Left lung (tissue), 4 donors: ENCODE measurements at regions not wholly inside any gene's neighbourhood (a gene's known extent, or its start where the extent isn't known, plus 50 kb on each side); places are given as distances from the start of the nearest gene placed in this dataset.

ENCODE experiments used
- ATAC-seq: fragments of 200-7000 bp; cut with Tn5 transposase; one replicate; pipeline ENCODE4 v1.9.1; 2020; ENCODE audit warnings: moderate library complexity
- DNase-seq, 4 donors: peaks; one replicate each; pipeline ENCODE4 v3.0.0-alpha.2; 2013 to 2020
- H3K27ac ChIP-seq, 2 donors: fragments of 200-600 bp; sonication (generic) in 1 of 2; one replicate each; pipeline versions ENCODE4 v1.5.0 to v1.8.0; 2020 to 2021
- H3K27me3 ChIP-seq, 2 donors: fragments of 200-600 bp; sonication (generic) in 1 of 2; one replicate each; pipeline versions ENCODE4 v1.5.0 to v1.8.0; 2020 to 2021
- H3K36me3 ChIP-seq, 2 donors: fragments of 200-600 bp; sonication (generic) in 1 of 2; one replicate each; pipeline versions ENCODE4 v1.5.0 to v1.8.0; 2020 to 2021
- H3K4me1 ChIP-seq, 2 donors: fragments of 200-600 bp; one replicate each; pipeline ENCODE4 v1.8.0; 2021
- H3K4me3 ChIP-seq, 2 donors: fragments of 200-600 bp; sonication (generic) in 1 of 2; one replicate each; pipeline versions ENCODE4 v1.5.0 to v1.8.0; 2020 to 2021; ENCODE audit warnings: mild to moderate bottlenecking in 1 of 2
- H3K9me3 ChIP-seq, 2 donors: fragments of 200-600 bp; sonication (generic) in 1 of 2; one replicate each; pipeline versions ENCODE4 v1.5.0 to v1.8.0; 2020 to 2021
- intact Hi-C, 2 donors: fragments of 100-400 bp; cut with DNase I; formaldehyde crosslinking; loops; one replicate each; pipeline versions ENCODE4 v1.11.2 to v1.14.2; 2022
- TF ChIP-seq, protein P1 (sequence below), 2 donors: fragments of 200-600 bp; sonication (generic) in 1 of 2; IDR thresholded peaks; one replicate each; pipeline versions ENCODE4 v1.5.0 to v1.8.0; 2021; ENCODE audit warnings: antibody characterized with exemption in 2 of 2
- donor health status: DM: no; HTN: yes; CAD: no.
- donor health status: DM: no; HTN: no; CAD: no.

DNA sequence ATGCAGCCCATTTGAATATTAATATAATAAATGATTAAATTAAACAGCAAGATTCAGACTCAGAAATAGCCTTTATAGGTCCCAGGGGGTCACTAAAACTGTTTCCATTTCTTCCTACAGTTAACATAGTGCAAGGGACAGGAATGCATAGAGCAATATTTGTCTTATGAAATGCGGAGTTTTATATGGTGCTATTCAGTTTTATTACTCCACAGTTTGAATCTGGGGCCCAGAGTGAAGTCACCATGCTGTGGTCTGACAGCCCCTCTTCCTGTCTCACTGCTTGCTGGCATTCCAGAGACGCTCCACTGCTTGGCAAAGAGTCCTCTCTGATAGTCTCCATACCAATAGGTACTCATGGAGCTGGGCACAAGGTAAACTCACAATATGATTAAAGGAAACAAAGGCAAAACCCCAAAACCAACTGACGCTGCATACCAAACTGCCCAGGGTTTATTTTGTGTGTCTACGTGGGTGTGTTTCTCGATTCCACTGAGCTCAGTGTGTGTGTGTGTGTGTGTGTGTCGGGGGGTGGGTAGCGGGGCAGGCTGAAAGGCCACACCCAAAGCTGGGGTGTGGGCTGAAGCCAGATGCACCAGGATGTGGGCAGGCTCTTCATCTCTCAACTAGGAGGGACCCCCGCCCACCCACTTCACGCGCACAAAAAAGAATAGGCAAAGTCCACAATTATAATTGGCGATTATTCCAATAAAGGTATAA, 277.9 kb downstream of the TSHZ3 start:
- Histone ChIP-seq H3K4me3 (no peak overlapping the region), H3K27ac (no peak overlapping the region), H3K36me3 (no peaks in the 10 kb centered on the region), H3K9me3 (no peaks in the 10 kb centered on the region), H3K4me1 (no peaks in the 10 kb centered on the region), H3K27me3 (peaks cover 0 to 53% of the 10 kb centered on the region in 2 donors)
- DNase-seq (no peak), ATAC-seq (no peak)
- TF ChIP-seq, protein P1, sequence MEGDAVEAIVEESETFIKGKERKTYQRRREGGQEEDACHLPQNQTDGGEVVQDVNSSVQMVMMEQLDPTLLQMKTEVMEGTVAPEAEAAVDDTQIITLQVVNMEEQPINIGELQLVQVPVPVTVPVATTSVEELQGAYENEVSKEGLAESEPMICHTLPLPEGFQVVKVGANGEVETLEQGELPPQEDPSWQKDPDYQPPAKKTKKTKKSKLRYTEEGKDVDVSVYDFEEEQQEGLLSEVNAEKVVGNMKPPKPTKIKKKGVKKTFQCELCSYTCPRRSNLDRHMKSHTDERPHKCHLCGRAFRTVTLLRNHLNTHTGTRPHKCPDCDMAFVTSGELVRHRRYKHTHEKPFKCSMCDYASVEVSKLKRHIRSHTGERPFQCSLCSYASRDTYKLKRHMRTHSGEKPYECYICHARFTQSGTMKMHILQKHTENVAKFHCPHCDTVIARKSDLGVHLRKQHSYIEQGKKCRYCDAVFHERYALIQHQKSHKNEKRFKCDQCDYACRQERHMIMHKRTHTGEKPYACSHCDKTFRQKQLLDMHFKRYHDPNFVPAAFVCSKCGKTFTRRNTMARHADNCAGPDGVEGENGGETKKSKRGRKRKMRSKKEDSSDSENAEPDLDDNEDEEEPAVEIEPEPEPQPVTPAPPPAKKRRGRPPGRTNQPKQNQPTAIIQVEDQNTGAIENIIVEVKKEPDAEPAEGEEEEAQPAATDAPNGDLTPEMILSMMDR (IDR thresholded peaks at IDR 0.05) = no peak
- intact Hi-C loops = no loop called here

DNA sequence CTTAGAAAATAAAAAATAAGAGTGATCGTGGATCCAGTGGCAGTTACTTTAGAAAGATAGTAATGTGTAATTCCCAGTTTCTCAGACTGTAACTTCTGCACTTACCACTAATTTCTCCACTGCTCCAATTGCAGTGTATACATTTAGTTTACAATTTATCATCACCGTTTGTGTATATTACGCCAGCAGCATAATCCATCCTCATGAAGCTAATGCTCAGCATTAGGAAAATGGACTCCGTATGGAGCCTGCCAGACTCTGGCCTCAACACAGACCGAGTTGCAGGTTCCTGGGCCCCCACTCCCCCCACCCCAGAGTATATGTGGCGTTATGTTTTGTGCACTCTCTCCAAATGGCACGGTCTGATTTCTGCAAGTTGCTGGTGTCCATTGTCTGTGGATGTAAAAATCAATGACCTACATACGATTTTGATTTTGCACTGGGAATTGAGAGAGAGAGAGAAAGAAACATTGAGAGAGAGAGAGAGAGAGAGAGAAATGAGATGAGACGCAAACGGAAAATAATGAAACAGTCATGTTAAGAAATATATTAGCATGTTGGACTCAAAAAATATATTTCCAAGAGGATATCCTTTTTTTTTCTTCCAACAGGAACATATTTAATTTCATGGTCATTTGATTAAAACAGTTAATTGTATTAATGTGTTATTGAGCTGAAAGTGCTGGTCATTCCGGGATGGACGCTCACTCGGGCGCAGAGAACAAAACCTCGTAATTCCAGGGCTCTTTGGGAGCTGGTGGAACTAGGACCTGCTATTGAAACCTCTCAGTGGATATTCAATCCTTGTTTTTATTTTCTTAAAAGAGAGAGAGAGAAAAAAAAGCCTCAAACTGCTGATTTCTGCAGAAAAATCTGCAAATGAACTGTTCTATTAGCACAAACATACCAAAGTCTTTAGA, 278.8 kb downstream of the TSHZ3 start:
- intact Hi-C loops = no loop called here
- DNase-seq (peak in 1 of 4 donors; percentile 19), ATAC-seq (no peak)
- no peaks in the 10 kb centered on the region for H3K4me1 ChIP-seq
- no peaks in the 10 kb centered on the region for H3K36me3 ChIP-seq
- TF ChIP-seq, protein P1 (IDR thresholded peaks at IDR 0.05) = no peak
- H3K4me3 ChIP-seq = no peak overlapping the region
- H3K9me3 ChIP-seq = no peaks in the 10 kb centered on the region
- H3K27ac ChIP-seq = no peak overlapping the region
- peaks cover 0 to 44% of the 10 kb centered on the region in 2 donors for H3K27me3 ChIP-seq

DNA sequence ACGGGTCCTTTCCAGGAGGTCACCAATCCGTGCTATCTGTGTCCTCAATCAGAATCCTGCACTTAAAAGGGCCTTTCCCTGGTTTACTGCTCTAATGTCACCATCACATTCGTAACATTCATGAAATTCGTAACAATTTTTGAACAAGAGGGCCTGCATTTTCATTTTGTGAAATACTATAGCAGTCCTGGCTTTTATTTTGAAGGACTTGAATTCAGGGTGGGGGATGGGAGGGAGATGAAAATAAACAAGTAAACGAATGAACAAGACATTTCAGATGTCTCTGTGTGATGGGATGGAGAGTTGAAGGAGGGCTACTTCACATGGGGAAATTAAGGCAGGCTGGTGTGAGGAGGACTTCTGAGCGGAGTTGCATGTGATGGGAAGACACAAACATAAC, 281.0 kb downstream of the TSHZ3 start:
- H3K4me3 ChIP-seq = no peak overlapping the region
- no peak for DNase-seq
- H3K9me3 ChIP-seq = no peaks in the 10 kb centered on the region
- H3K4me1 ChIP-seq = no peaks in the 10 kb centered on the region
- H3K36me3 ChIP-seq = no peaks in the 10 kb centered on the region
- TF ChIP-seq, protein P1 (IDR thresholded peaks at IDR 0.05) = no peak
- H3K27me3 ChIP-seq = peaks cover 0 to 27% of the 10 kb centered on the region in 2 donors
- H3K27ac ChIP-seq = no peak overlapping the region
- ATAC-seq = no peak
- intact Hi-C loops = no loop called here

DNA sequence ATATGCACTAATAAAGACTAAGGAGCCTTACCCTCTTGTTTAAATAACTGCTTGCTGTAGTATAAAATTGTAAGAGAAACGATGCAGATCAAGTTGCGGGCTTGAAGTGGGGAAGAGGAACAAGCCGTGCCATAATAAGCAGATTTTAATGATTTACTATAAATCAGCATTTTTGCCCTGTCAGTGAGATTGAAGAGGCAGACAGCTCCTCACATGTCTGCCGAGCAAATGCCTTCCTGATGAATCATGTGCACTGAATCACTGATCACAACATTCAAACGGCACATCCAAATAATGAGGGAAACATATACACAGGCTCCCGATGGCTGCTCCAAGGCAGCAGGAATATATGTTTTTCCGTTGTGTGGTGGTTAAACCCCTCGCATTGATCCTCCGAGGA, 282.9 kb downstream of the TSHZ3 start:
- Histone ChIP-seq H3K9me3 (no peaks in the 10 kb centered on the region), H3K27me3 (peaks cover 0 to 17% of the 10 kb centered on the region in 2 donors), H3K27ac (no peak overlapping the region), H3K4me3 (no peak overlapping the region), H3K36me3 (no peaks in the 10 kb centered on the region), H3K4me1 (no peaks in the 10 kb centered on the region)
- TF ChIP-seq, protein P1 (IDR thresholded peaks at IDR 0.05) = no peak
- ATAC-seq (no peak), DNase-seq (no peak)
- intact Hi-C loops = no loop called here

DNA sequence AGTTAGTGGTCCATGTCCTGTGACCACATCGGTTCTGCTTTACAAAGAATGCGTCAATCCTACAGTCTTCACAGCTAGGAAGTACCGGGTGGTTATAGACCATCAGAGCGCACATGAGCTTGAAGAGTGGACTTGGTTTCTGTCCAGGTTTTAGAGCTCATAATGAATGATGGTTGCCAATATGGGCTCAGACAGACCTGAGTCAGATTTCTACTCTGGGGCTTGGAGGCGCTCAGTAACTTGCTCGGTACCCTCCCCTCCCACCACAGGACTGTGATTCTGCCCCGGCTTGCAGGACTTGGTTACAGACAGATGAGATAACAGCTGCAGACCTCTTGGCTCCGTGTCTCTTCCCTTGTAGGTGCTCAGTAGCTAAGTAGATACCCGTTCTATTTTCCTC, 284.7 kb downstream of the TSHZ3 start:
- Histone ChIP-seq H3K27me3 (peaks cover 0 to 14% of the 10 kb centered on the region in 2 donors), H3K9me3 (peaks cover 0 to 4% of the 10 kb centered on the region in 2 donors), H3K36me3 (no peaks in the 10 kb centered on the region), H3K4me3 (no peak overlapping the region), H3K27ac (no peak overlapping the region), H3K4me1 (no peaks in the 10 kb centered on the region)
- TF ChIP-seq, protein P1 (IDR thresholded peaks at IDR 0.05) = no peak
- DNase-seq (no peak), ATAC-seq (no peak)
- intact Hi-C loops = no loop called here
